H1 (cell line): ENCODE measurements at regions not wholly inside any gene's neighbourhood (a gene's known extent, or its start where the extent isn't known, plus 50 kb on each side); places are given as distances from the start of the nearest gene placed in this dataset.

ENCODE experiments used
- CTCF ChIA-PET: fragments of 300-600 bp; sonication (Branson Sonifier 250); formaldehyde crosslinking; loops from one replicate; lab custom pipeline; 2021; ENCODE audit not compliant: partially characterized antibody; lab: Charles Lee
- POLR2A ChIA-PET: fragments of 300-600 bp; sonication (Branson Sonifier 250); formaldehyde crosslinking; loops from one replicate; lab custom pipeline; 2021; ENCODE audit warnings: inconsistent platforms; ENCODE audit not compliant: partially characterized antibody; lab: Charles Lee
- DNase-seq, 2 experiments: peaks; one replicate each; pipeline versions ENCODE4 v3.0.0 to v3.0.0-alpha.2; 2010 to 2022; ENCODE audit warnings: low spot score in 2 of 2, low read depth in 1 of 2, mixed read lengths in 1 of 2
- FAIRE-seq: peaks from 2 replicates; lab custom pipeline; 2011; peaks lifted over from hg19 to GRCh38; lab: Jason Lieb, UNC
- H2AFZ ChIP-seq: 2 replicates; pipeline ENCODE4 v1.8.1; 2012; ENCODE audit warnings: low read length, inconsistent platforms
- H2AK5ac ChIP-seq: 2 replicates; pipeline ENCODE4 v1.6.1; 2013; ENCODE audit warnings: low read depth, low read length
- H2BK120ac ChIP-seq: replicated peaks from 2 replicates; pipeline ENCODE3; 2013; ENCODE audit warnings: low read depth, low read length, inconsistent platforms
- H2BK12ac ChIP-seq: 2 replicates; pipeline ENCODE4 v1.6.1; 2013; ENCODE audit warnings: low read depth, low read length
- H2BK15ac ChIP-seq: 2 replicates; pipeline ENCODE4 v1.6.1; 2013; ENCODE audit warnings: low read length
- H2BK20ac ChIP-seq: 2 replicates; pipeline ENCODE4 v1.6.1; 2013; ENCODE audit warnings: low read length
- H2BK5ac ChIP-seq: 2 replicates; pipeline ENCODE4 v1.6.1; 2013; ENCODE audit warnings: low read depth, low read length
- H3K14ac ChIP-seq: 2 replicates; pipeline ENCODE4 v1.6.1; 2013; ENCODE audit warnings: inconsistent platforms; ENCODE audit not compliant: insufficient read length
- H3K18ac ChIP-seq: 2 replicates; pipeline ENCODE4 v1.6.1; 2013; ENCODE audit warnings: low read length; ENCODE audit errors: extremely low read depth
- H3K23ac ChIP-seq: 2 replicates; pipeline ENCODE4 v1.6.1; 2013; ENCODE audit warnings: inconsistent platforms; ENCODE audit not compliant: insufficient read length
- H3K23me2 ChIP-seq: 2 replicates; pipeline ENCODE4 v1.6.1; 2013; ENCODE audit warnings: low read depth, low read length
- H3K27ac ChIP-seq: 2 replicates; pipeline ENCODE4 v1.6.1; 2011; ENCODE audit warnings: low read depth, low read length, inconsistent platforms
- H3K27me3 ChIP-seq, 4 experiments: replicated peaks in 1 of 4; 1 replicate in 1 of 4; 2 replicates in 3 of 4; pipeline versions ENCODE4 v1.6.1 to v1.8.1; 2011 to 2013; ENCODE audit warnings: low read length in 3 of 4, mild to moderate bottlenecking in 3 of 4, inconsistent platforms in 2 of 4, mixed read lengths in 2 of 4, moderate library complexity in 1 of 4; ENCODE audit not compliant: control insufficient read depth in 3 of 4, insufficient read depth in 3 of 4; ENCODE audit errors: extremely low read depth in 1 of 4
- H3K36me3 ChIP-seq, 4 experiments: 2 replicates each; pipeline versions ENCODE4 v1.6.1 to v1.8.1; 2011 to 2013; ENCODE audit warnings: mild to moderate bottlenecking in 4 of 4, low read length in 3 of 4, moderate library complexity in 2 of 4, control low read depth in 1 of 4, inconsistent platforms in 1 of 4; ENCODE audit not compliant: insufficient read depth in 4 of 4, control insufficient read depth in 2 of 4
- H3K4ac ChIP-seq: replicated peaks from 2 replicates; pipeline ENCODE3; 2013; ENCODE audit warnings: low read length, low read depth, mixed read lengths, inconsistent platforms; ENCODE audit not compliant: insufficient read length
- H3K4me1 ChIP-seq, 4 experiments: replicated peaks in 1 of 4; 1 replicate in 1 of 4; 2 replicates in 3 of 4; pipeline versions ENCODE4 v1.6.1 to v1.8.1; 2011 to 2013; ENCODE audit warnings: low read length in 3 of 4, inconsistent platforms in 2 of 4, mixed read lengths in 1 of 4; ENCODE audit not compliant: insufficient read depth in 4 of 4, control insufficient read depth in 3 of 4
- H3K4me2 ChIP-seq, 2 experiments: 2 replicates each; pipeline versions ENCODE4 v1.6.1 to v1.8.1; 2011 to 2013; ENCODE audit warnings: low read depth in 2 of 2, low read length in 2 of 2, control low read depth in 1 of 2, inconsistent platforms in 1 of 2, mild to moderate bottlenecking in 1 of 2; ENCODE audit not compliant: insufficient read depth in 1 of 2
- H3K4me3 ChIP-seq, 4 experiments: fragments of 200-600, 300-600 bp in 1 of 4; sonication (generic), shearing (Covaris generic), sonication (Bioruptor Twin) in 1 of 4; 2 replicates each; pipeline versions ENCODE4 v1.5.1 to v1.8.1; 2011 to 2016; ENCODE audit warnings: low read length in 4 of 4, low read depth in 3 of 4, control low read depth in 2 of 4, inconsistent platforms in 2 of 4, mild to moderate bottlenecking in 2 of 4, mixed read lengths in 1 of 4, moderate library complexity in 1 of 4; ENCODE audit not compliant: insufficient read depth in 2 of 4; ENCODE audit errors: extremely low read depth in 1 of 4
- H3K56ac ChIP-seq: replicated peaks from 2 replicates; pipeline ENCODE3; 2013; ENCODE audit warnings: low read depth, mild to moderate bottlenecking, mixed read lengths, low read length, inconsistent platforms; ENCODE audit not compliant: insufficient read length
- H3K79me1 ChIP-seq: 2 replicates; pipeline ENCODE4 v1.6.1; 2013; ENCODE audit warnings: low read depth, low read length, control low read depth
- H3K79me2 ChIP-seq, 2 experiments: 2 replicates each; pipeline versions ENCODE4 v1.6.1 to v1.8.1; 2012 to 2013; ENCODE audit warnings: low read length in 2 of 2, mild to moderate bottlenecking in 2 of 2, inconsistent platforms in 1 of 2; ENCODE audit not compliant: insufficient read depth in 2 of 2, control insufficient read depth in 1 of 2
- H3K9ac ChIP-seq, 4 experiments: replicated peaks in 1 of 4; 1 replicate in 1 of 4; 2 replicates in 3 of 4; pipeline versions ENCODE4 v1.6.1 to v1.8.1; 2011 to 2013; ENCODE audit warnings: low read depth in 3 of 4, low read length in 3 of 4, control low read depth in 2 of 4, mild to moderate bottlenecking in 2 of 4, moderate library complexity in 2 of 4, inconsistent platforms in 1 of 4; ENCODE audit errors: extremely low read depth in 1 of 4
- H3K9me3 ChIP-seq, 2 experiments: 2 replicates each; pipeline versions ENCODE4 v1.6.1 to v1.8.1; 2012 to 2013; ENCODE audit warnings: mild to moderate bottlenecking in 2 of 2, moderate library complexity in 2 of 2, control low read depth in 1 of 2, inconsistent platforms in 1 of 2, low read depth in 1 of 2, low read length in 1 of 2, mixed read lengths in 1 of 2; ENCODE audit not compliant: insufficient read depth in 2 of 2
- H4K20me1 ChIP-seq, 2 experiments: replicated peaks in 1 of 2; 2 replicates each; pipeline versions ENCODE3 to v1.8.1; 2011 to 2013; ENCODE audit warnings: inconsistent platforms in 2 of 2, low read length in 2 of 2, mild to moderate bottlenecking in 1 of 2; ENCODE audit not compliant: insufficient read depth in 2 of 2, control insufficient read depth in 1 of 2
- H4K5ac ChIP-seq: 2 replicates; pipeline ENCODE4 v1.6.1; 2013; ENCODE audit warnings: low read length, low read depth, mixed read lengths, inconsistent platforms; ENCODE audit not compliant: insufficient read length
- H4K8ac ChIP-seq: 2 replicates; pipeline ENCODE4 v1.8.0; 2013; ENCODE audit warnings: mild to moderate bottlenecking, moderate library complexity, low read length, inconsistent platforms; ENCODE audit not compliant: insufficient read depth; ENCODE audit errors: extremely low read depth
- H4K91ac ChIP-seq: replicated peaks from 2 replicates; pipeline ENCODE3; 2013; ENCODE audit warnings: low read length, mixed read lengths, inconsistent platforms; ENCODE audit not compliant: insufficient read length
- ATF3 ChIP-seq: IDR thresholded peaks from 2 replicates; pipeline ENCODE4 v1.6.1; 2011; ENCODE audit warnings: low read depth, mild to moderate bottlenecking, low read length; ENCODE audit not compliant: insufficient read depth
- FOSL1 ChIP-seq: IDR thresholded peaks from 2 replicates; pipeline ENCODE4 v1.6.1; 2011; ENCODE audit warnings: mild to moderate bottlenecking, low read depth, low read length, moderate library complexity; ENCODE audit not compliant: insufficient read depth
- HDAC6 ChIP-seq: IDR thresholded peaks from one replicate; pipeline ENCODE4 v1.7.1; 2012; ENCODE audit warnings: low read depth, mild to moderate bottlenecking, inconsistent platforms, low read length, moderate library complexity
- JUN ChIP-seq: IDR thresholded peaks from 2 replicates; pipeline ENCODE4 v1.6.1; 2011; ENCODE audit warnings: low read depth, mild to moderate bottlenecking, improper control_type of control experiment, low read length
- JUND ChIP-seq: IDR thresholded peaks from 2 replicates; pipeline ENCODE4 v1.6.1; 2011; ENCODE audit warnings: mild to moderate bottlenecking, improper control_type of control experiment, low read length
- KDM1A ChIP-seq: fragments of 200-600, 300-600 bp; sonication (generic); IDR thresholded peaks from 2 replicates; pipeline ENCODE4 v1.7.1; 2016; ENCODE audit warnings: mild to moderate bottlenecking, low read length, borderline replicate concordance
- NANOG ChIP-seq: IDR thresholded peaks from 2 replicates; pipeline ENCODE4 v1.6.1; 2011; ENCODE audit warnings: low read length, low read depth, mild to moderate bottlenecking, inconsistent platforms; ENCODE audit not compliant: insufficient read depth, poor library complexity, severe bottlenecking
- SIRT6 ChIP-seq: IDR thresholded peaks from one replicate; pipeline ENCODE4 v1.7.1; 2012; ENCODE audit warnings: low read length, inconsistent platforms
- SIX5 ChIP-seq: IDR thresholded peaks from 2 replicates; pipeline ENCODE4 v1.6.1; 2011; ENCODE audit warnings: mild to moderate bottlenecking, low read depth, low read length
- TCF12 ChIP-seq: IDR thresholded peaks from 2 replicates; pipeline ENCODE4 v1.6.1; 2011; ENCODE audit warnings: low read depth, mild to moderate bottlenecking, low read length
- TEAD4 ChIP-seq: IDR thresholded peaks from 2 replicates; pipeline ENCODE4 v1.6.1; 2012; ENCODE audit warnings: low read depth, low read length, inconsistent platforms, mixed read lengths
- WGBS, 2 experiments: shearing (Covaris generic) in 1 of 2; methylation state at CpG; one replicate each; pipeline versions ENCODE4 v1.1.6 to v1.1.7; 2013 to 2015; ENCODE audit warnings: low lambda C conversion rate in 2 of 2, mixed read lengths in 2 of 2, inconsistent platforms in 1 of 2, low coverage in 1 of 2, missing lambda C conversion rate in 1 of 2; ENCODE audit not compliant: insufficient replicate concordance in 2 of 2, insufficient coverage in 1 of 2, insufficient read length in 1 of 2; ENCODE audit errors: extremely low coverage in 1 of 2, missing lambda C conversion rate in 1 of 2; 5-methylcytosine and 5-hydroxymethylcytosine counted together

GRCh38 chr3:98705212-98705611 lies 57.9 kb upstream of the ST3GAL6 start:
- H3K36me3 ChIP-seq = no peaks in the 10 kb centered on the region
- DNase-seq = no peak

More at GRCh38 chr3:98705212-98705611, 57.9 kb upstream of the ST3GAL6 start:
- no peak overlapping the region for H2AFZ ChIP-seq
- no peak overlapping the region for H4K5ac ChIP-seq
- H2AK5ac ChIP-seq = no peak overlapping the region
- H3K4me3 ChIP-seq = no peak overlapping the region
- no peak overlapping the region for H2BK5ac ChIP-seq
- no peak overlapping the region for H3K18ac ChIP-seq
- H3K27ac ChIP-seq = no peak overlapping the region
- H2BK15ac ChIP-seq = no peak overlapping the region
- no peak for FAIRE-seq
- no peaks in the 10 kb centered on the region for H3K27me3 ChIP-seq
- no peaks in the 10 kb centered on the region for H3K79me2 ChIP-seq
- no peaks in the 10 kb centered on the region for H3K9me3 ChIP-seq
- no peak overlapping the region for H3K4ac ChIP-seq
- no peak overlapping the region for H2BK120ac ChIP-seq
- H3K9ac ChIP-seq = no peak overlapping the region
- H2BK20ac ChIP-seq = no peak overlapping the region
- H3K14ac ChIP-seq = no peak overlapping the region
- no peaks in the 10 kb centered on the region; a peak in 2 of 7 replicates for H3K4me1 ChIP-seq
- H4K20me1 ChIP-seq = no peaks in the 10 kb centered on the region
- H4K91ac ChIP-seq = no peak overlapping the region
- CTCF ChIA-PET = interaction anchor here (1.3 to 2.4 kb wide), 4 partner anchors 48 to 108 kb away, joined by 3 to 7 read pairs (median 4); no protein-coding TSS in a partner anchor
- no peak overlapping the region for H3K23ac ChIP-seq
- no peak overlapping the region for H3K56ac ChIP-seq
- H4K8ac ChIP-seq = no peak overlapping the region
- POLR2A ChIA-PET = no interaction called here
- TF ChIP-seq ATF3 (no peak), TCF12 (no peak), TEAD4 (no peak), NANOG (no peak), JUND (no peak), SIRT6 (no peak), FOSL1 (no peak), HDAC6 (no peak), SIX5 (no peak), JUN (no peak), KDM1A (no peak)
- no peak overlapping the region for H3K4me2 ChIP-seq
- WGBS, 2 experiments = 95% methylated on average over 1 of the region's 1 CpG; no CpG with 5 or more reads in 1 of the 2 experiments
- H3K79me1 ChIP-seq = no peaks in the 10 kb centered on the region
- no peaks in the 10 kb centered on the region for H3K23me2 ChIP-seq
- no peak overlapping the region for H2BK12ac ChIP-seq
